Heart left ventricle (tissue), 13 donors: ENCODE measurements at regions not wholly inside any gene's neighbourhood (a gene's known extent, or its start where the extent isn't known, plus 50 kb on each side); places are given as distances from the start of the nearest gene placed in this dataset.

ENCODE experiments used
- POLR2A ChIP-seq, 2 donors: fragments of 450-650 bp; IDR thresholded peaks; one replicate each; pipeline ENCODE4 v1.6.1; 2017; ENCODE audit warnings: antibody characterized with exemption in 2 of 2, mild to moderate bottlenecking in 2 of 2, moderate library complexity in 2 of 2
- TF ChIP-seq, protein P1 (sequence below), 12 donors: fragments of 200-600 bp; sonication (generic) in 4 of 12; IDR thresholded peaks; one replicate each; pipeline versions ENCODE4 v1.5.0 to v1.8.0; 2018 to 2022; ENCODE audit warnings: antibody characterized with exemption in 12 of 12, mild to moderate bottlenecking in 5 of 12
- donor health status: ischemic (EF 13 %, LVEDD 7.1; RV severe dilation, severe dysfunction).
- donor health status: DM: no; HTN: yes; CAD: no.
- donor health status: DM: no; HTN: no; CAD: no.
- donor health status: ischemic (EF 25% LVEDD 6.9; RV normal size, moderate dysfunction).
- donor health status: ischemic (EF 25% LVEDD 5.7; RV mildly dilated, moderate dysfunction).
- donor health status: ischemic (EF 35%, LVEDD 5.7; RV mildly dilated, moderate dysfunction).
- donor health status: nonischemic (EF 11% LVEDD 7.7; RV severe dilation, severe dysfunction).
- donor health status: DM: yes; HTN: yes; CAD: no.
- donor health status: PGD.
- donor health status: ischemic (EF 29% LVEDD 5.4; RV normal size, mild dysfunction).
- donor health status: nonischemic (EF 23%, LVEDD 6.1; RV moderate dilation, normal function).

DNA sequence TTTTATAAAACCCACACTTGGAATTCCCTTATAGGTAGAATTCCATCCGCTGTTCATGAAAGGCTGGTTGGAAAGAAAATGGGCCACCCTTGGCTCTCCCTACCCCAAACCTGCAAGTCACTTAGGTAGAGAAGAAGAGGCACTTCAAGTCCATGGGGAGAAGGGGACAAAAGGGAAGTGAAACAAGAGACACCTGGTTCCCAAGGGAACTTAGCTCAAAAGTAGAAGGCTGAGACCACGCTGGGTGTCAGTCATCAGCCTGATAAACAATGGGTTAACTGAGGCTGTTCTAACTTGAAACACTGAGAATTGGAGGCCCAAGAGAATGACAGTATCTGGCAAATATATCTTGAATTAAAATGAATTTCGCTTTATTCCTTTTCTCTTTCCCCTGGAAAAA is 330.8 kb upstream of the NFE2L3 start:
- TF ChIP-seq POLR2A (IDR thresholded peaks at IDR 0.05): no peak
- TF ChIP-seq, protein P1, sequence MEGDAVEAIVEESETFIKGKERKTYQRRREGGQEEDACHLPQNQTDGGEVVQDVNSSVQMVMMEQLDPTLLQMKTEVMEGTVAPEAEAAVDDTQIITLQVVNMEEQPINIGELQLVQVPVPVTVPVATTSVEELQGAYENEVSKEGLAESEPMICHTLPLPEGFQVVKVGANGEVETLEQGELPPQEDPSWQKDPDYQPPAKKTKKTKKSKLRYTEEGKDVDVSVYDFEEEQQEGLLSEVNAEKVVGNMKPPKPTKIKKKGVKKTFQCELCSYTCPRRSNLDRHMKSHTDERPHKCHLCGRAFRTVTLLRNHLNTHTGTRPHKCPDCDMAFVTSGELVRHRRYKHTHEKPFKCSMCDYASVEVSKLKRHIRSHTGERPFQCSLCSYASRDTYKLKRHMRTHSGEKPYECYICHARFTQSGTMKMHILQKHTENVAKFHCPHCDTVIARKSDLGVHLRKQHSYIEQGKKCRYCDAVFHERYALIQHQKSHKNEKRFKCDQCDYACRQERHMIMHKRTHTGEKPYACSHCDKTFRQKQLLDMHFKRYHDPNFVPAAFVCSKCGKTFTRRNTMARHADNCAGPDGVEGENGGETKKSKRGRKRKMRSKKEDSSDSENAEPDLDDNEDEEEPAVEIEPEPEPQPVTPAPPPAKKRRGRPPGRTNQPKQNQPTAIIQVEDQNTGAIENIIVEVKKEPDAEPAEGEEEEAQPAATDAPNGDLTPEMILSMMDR (IDR thresholded peaks at IDR 0.05): no peak
